ENCODE measurements at regions not wholly inside any gene's neighbourhood (a gene's known extent, or its start where the extent isn't known, plus 50 kb on each side); places are given as distances from the start of the nearest gene placed in this dataset.

GRCh38 chr1:63173161-63173560 is 149.2 kb upstream of the FOXD3 start:
- Histone ChIP-seq H3K36me3 (no peaks in the 10 kb centered on the region), H3K4me3 (no peak overlapping the region), H3K27me3 (peaks cover under 1% of the 10 kb centered on the region; the same call in 1 of the 2 replicates), H3K9me3 (no peaks in the 10 kb centered on the region)
- no peak for DNase-seq

GRCh38 chr1:63189677-63190076 is 132.7 kb upstream of the FOXD3 start:
- H3K4me3 ChIP-seq: no peak overlapping the region
- H3K27me3 ChIP-seq: no peaks in the 10 kb centered on the region
- no peak for DNase-seq
- H3K9me3 ChIP-seq: no peaks in the 10 kb centered on the region
- no peaks in the 10 kb centered on the region for H3K36me3 ChIP-seq

- no peaks in the 10 kb centered on the region for H3K36me3 ChIP-seq
- no peak overlapping the region for H3K4me3 ChIP-seq
- no peaks in the 10 kb centered on the region for H3K9me3 ChIP-seq
- no peaks in the 10 kb centered on the region for H3K27me3 ChIP-seq
- no peak for DNase-seq
These were observed 132.2 kb upstream of the FOXD3 start for GRCh38 chr1:63190171-63190570.

GRCh38 chr1:63198871-63199394 is 123.4 kb upstream of the FOXD3 start:
- peaks cover 6% of the 10 kb centered on the region; the same call in 1 of the 2 replicates for H3K27me3 ChIP-seq
- DNase-seq: no peak
- H3K36me3 ChIP-seq: no peaks in the 10 kb centered on the region
- H3K9me3 ChIP-seq: no peaks in the 10 kb centered on the region
- no peak overlapping the region for H3K4me3 ChIP-seq

GRCh38 chr1:63199706-63200335 is 122.5 kb upstream of the FOXD3 start:
- no peak for DNase-seq
- H3K27me3 ChIP-seq: peaks cover 6% of the 10 kb centered on the region; the same call in 1 of the 2 replicates
- H3K4me3 ChIP-seq: no peak overlapping the region

GRCh38 chr1:63200676-63201075 is 121.7 kb upstream of the FOXD3 start:
- DNase-seq: no peak
- Histone ChIP-seq H3K4me3 (no peak overlapping the region), H3K9me3 (no peaks in the 10 kb centered on the region), H3K27me3 (peaks cover 6% of the 10 kb centered on the region; the same call in 1 of the 2 replicates), H3K36me3 (no peaks in the 10 kb centered on the region)

More at GRCh38 chr1:63199706-63200335, 122.5 kb upstream of the FOXD3 start:
- no peaks in the 10 kb centered on the region for H3K36me3 ChIP-seq
- H3K9me3 ChIP-seq: no peaks in the 10 kb centered on the region

- no peaks in the 10 kb centered on the region for H3K9me3 ChIP-seq
- H3K27me3 ChIP-seq: peaks cover 6% of the 10 kb centered on the region; the same call in 1 of the 2 replicates
- H3K36me3 ChIP-seq: no peaks in the 10 kb centered on the region
- no peak for DNase-seq
- H3K4me3 ChIP-seq: no peak overlapping the region
These were observed 118.7 kb upstream of the FOXD3 start for GRCh38 chr1:63203641-63204040.

GRCh38 chr1:63205776-63206175 is 116.6 kb upstream of the FOXD3 start:
- Histone ChIP-seq H3K27me3 (peaks cover 2% of the 10 kb centered on the region; the same call in 1 of the 2 replicates), H3K9me3 (no peaks in the 10 kb centered on the region), H3K36me3 (no peaks in the 10 kb centered on the region), H3K4me3 (no peak overlapping the region)
- DNase-seq: no peak

GRCh38 chr1:63214553-63214952 is 107.8 kb upstream of the FOXD3 start:
- no peaks in the 10 kb centered on the region for H3K27me3 ChIP-seq
- H3K9me3 ChIP-seq: 0 out of 2 replicates have a peak, but pooled peaks cover 2% of the 10 kb centered on the region
- no peaks in the 10 kb centered on the region for H3K36me3 ChIP-seq
- no peak for DNase-seq
- no peak overlapping the region for H3K4me3 ChIP-seq

GRCh38 chr1:63223426-63223825 is 98.9 kb upstream of the FOXD3 start:
- Histone ChIP-seq H3K9me3 (no peaks in the 10 kb centered on the region), H3K36me3 (no peaks in the 10 kb centered on the region), H3K4me3 (no peak overlapping the region), H3K27me3 (no peaks in the 10 kb centered on the region)
- DNase-seq: no peak

GRCh38 chr1:63230722-63231121 is 91.6 kb upstream of the FOXD3 start:
- H3K27me3 ChIP-seq: no peaks in the 10 kb centered on the region
- H3K9me3 ChIP-seq: no peaks in the 10 kb centered on the region
- no peak overlapping the region for H3K4me3 ChIP-seq
- no peak for DNase-seq
- no peaks in the 10 kb centered on the region for H3K36me3 ChIP-seq

GRCh38 chr1:63238721-63239120 is 83.6 kb upstream of the FOXD3 start:
- no peaks in the 10 kb centered on the region for H3K27me3 ChIP-seq
- no peak for DNase-seq
- no peaks in the 10 kb centered on the region for H3K36me3 ChIP-seq
- no peaks in the 10 kb centered on the region for H3K9me3 ChIP-seq
- no peak overlapping the region for H3K4me3 ChIP-seq

- no peak for DNase-seq
- Histone ChIP-seq H3K36me3 (no peaks in the 10 kb centered on the region), H3K27me3 (no peaks in the 10 kb centered on the region), H3K9me3 (no peaks in the 10 kb centered on the region), H3K4me3 (no peak overlapping the region)
These were observed 77.2 kb upstream of the FOXD3 start for GRCh38 chr1:63245186-63245585.

- DNase-seq: no peak
- no peaks in the 10 kb centered on the region for H3K27me3 ChIP-seq
- no peak overlapping the region for H3K4me3 ChIP-seq
- no peaks in the 10 kb centered on the region for H3K9me3 ChIP-seq
- H3K36me3 ChIP-seq: no peaks in the 10 kb centered on the region
These were observed 74.2 kb upstream of the FOXD3 start for GRCh38 chr1:63248216-63248615.

- no peaks in the 10 kb centered on the region for H3K27me3 ChIP-seq
- H3K36me3 ChIP-seq: no peaks in the 10 kb centered on the region
- no peak for DNase-seq
- no peaks in the 10 kb centered on the region for H3K9me3 ChIP-seq
- H3K4me3 ChIP-seq: no peak overlapping the region
These were observed 67.2 kb upstream of the FOXD3 start for GRCh38 chr1:63255153-63255552.

GRCh38 chr1:63261736-63262458 is 60.5 kb upstream of the FOXD3 start:
- H3K4me3 ChIP-seq: no peak overlapping the region
- no peak for DNase-seq
- no peaks in the 10 kb centered on the region for H3K9me3 ChIP-seq
- H3K36me3 ChIP-seq: no peaks in the 10 kb centered on the region
- no peaks in the 10 kb centered on the region for H3K27me3 ChIP-seq

GRCh38 chr1:63262459-63262770 is 60.0 kb upstream of the FOXD3 start:
- Histone ChIP-seq H3K9me3 (no peaks in the 10 kb centered on the region), H3K4me3 (no peak overlapping the region), H3K36me3 (no peaks in the 10 kb centered on the region), H3K27me3 (no peaks in the 10 kb centered on the region)
- no peak for DNase-seq

GRCh38 chr1:63264161-63264560 is 58.2 kb upstream of the FOXD3 start:
- Histone ChIP-seq H3K27me3 (no peaks in the 10 kb centered on the region), H3K9me3 (no peaks in the 10 kb centered on the region), H3K4me3 (no peak overlapping the region), H3K36me3 (no peaks in the 10 kb centered on the region)
- DNase-seq: peak; percentile 24
